Heart left ventricle (tissue), 16 donors: ENCODE measurements at regions not wholly inside any gene's neighbourhood (a gene's known extent, or its start where the extent isn't known, plus 50 kb on each side); places are given as distances from the start of the nearest gene placed in this dataset.

Experiments
- ATAC-seq, 4 donors: fragments of 200-7000 bp; cut with Tn5 transposase; one replicate each; pipeline ENCODE4 v1.9.1; 2020 to 2022; ENCODE audit warnings: moderate library complexity in 4 of 4, mild to moderate bottlenecking in 3 of 4, moderate number of reproducible peaks in 1 of 4
- DNase-seq, 5 donors: peaks; one replicate each; pipeline ENCODE4 v3.0.0-alpha.2; 2020
- H3K27ac ChIP-seq, 12 donors: fragments of 200-600 bp; sonication (generic) in 4 of 12; one replicate each; pipeline versions ENCODE4 v1.5.0 to v1.8.0; 2016 to 2022; ENCODE audit warnings: mild to moderate bottlenecking in 2 of 12
- H3K27me3 ChIP-seq, 9 donors: fragments of 200-600 bp; sonication (generic) in 2 of 9; one replicate each; pipeline versions ENCODE4 v1.5.1 to v1.8.0; 2016 to 2022; ENCODE audit warnings: mild to moderate bottlenecking in 3 of 9
- H3K36me3 ChIP-seq, 9 donors: fragments of 200-600 bp; sonication (generic) in 2 of 9; one replicate each; pipeline versions ENCODE4 v1.5.0 to v1.8.0; 2018 to 2022; ENCODE audit warnings: mild to moderate bottlenecking in 2 of 9
- H3K4me1 ChIP-seq, 12 donors: fragments of 200-600 bp; sonication (generic) in 4 of 12; one replicate each; pipeline versions ENCODE4 v1.5.0 to v1.8.0; 2016 to 2022; ENCODE audit warnings: mild to moderate bottlenecking in 3 of 12
- H3K4me3 ChIP-seq, 12 donors: fragments of 200-600 bp; sonication (generic) in 4 of 12; one replicate each; pipeline versions ENCODE4 v1.5.0 to v1.8.0; 2017 to 2022; ENCODE audit warnings: mild to moderate bottlenecking in 9 of 12, moderate library complexity in 4 of 12
- H3K9me3 ChIP-seq, 12 donors: fragments of 200-600 bp; sonication (generic) in 4 of 12; one replicate each; pipeline versions ENCODE4 v1.5.0 to v1.8.0; 2016 to 2022; ENCODE audit warnings: mild to moderate bottlenecking in 1 of 12
- CTCF ChIP-seq, 12 donors: fragments of 200-600 bp; sonication (generic) in 4 of 12; IDR thresholded peaks; one replicate each; pipeline versions ENCODE4 v1.5.0 to v1.8.0; 2018 to 2022; ENCODE audit warnings: antibody characterized with exemption in 12 of 12, mild to moderate bottlenecking in 5 of 12
- POLR2A ChIP-seq, 2 donors: fragments of 450-650 bp; IDR thresholded peaks; one replicate each; pipeline ENCODE4 v1.6.1; 2017; ENCODE audit warnings: antibody characterized with exemption in 2 of 2, mild to moderate bottlenecking in 2 of 2, moderate library complexity in 2 of 2
- WGBS, 4 donors: extraction: QIAGEN DNeasy Blood & Tissue Kit in 2 of 4; methylation state at CpG; one replicate each; pipeline versions ENCODE4 v1.1.5 to v1.1.7; 2013 to 2018; 5-methylcytosine and 5-hydroxymethylcytosine counted together
- intact Hi-C, 10 donors: fragments of 100-400 bp; cut with DNase I; formaldehyde crosslinking; loops; one replicate each; pipeline versions ENCODE4 v1.11.1 to v1.14.2; 2022
- donor health status: ischemic (EF 13 %, LVEDD 7.1; RV severe dilation, severe dysfunction).
- donor health status: healthy with polysubstance abuse.
- donor health status: DM: no; HTN: yes; CAD: no.
- donor health status: DM: no; HTN: no; CAD: no.
- donor health status: ischemic (EF 25% LVEDD 6.9; RV normal size, moderate dysfunction).
- donor health status: ischemic (EF 25% LVEDD 5.7; RV mildly dilated, moderate dysfunction).
- donor health status: healthy.
- donor health status: DM: yes; HTN: yes; CAD: no.
- donor health status: ischemic (EF 35%, LVEDD 5.7; RV mildly dilated, moderate dysfunction).
- donor health status: nonischemic (EF 11% LVEDD 7.7; RV severe dilation, severe dysfunction).
- donor health status: DM: yes; HTN: yes; CAD: no.
- donor health status: PGD.
- donor health status: ischemic (EF 29% LVEDD 5.4; RV normal size, mild dysfunction).
- donor health status: nonischemic (EF 23%, LVEDD 6.1; RV moderate dilation, normal function).

- WGBS, 4 donors, result 73 to 82% (median 77%) methylated on average over 1 of the region's 1 CpG
- no peak overlapping the region for H3K4me3 ChIP-seq
- ATAC-seq, result no peak
- TF ChIP-seq CTCF (IDR thresholded peaks at IDR 0.05) (no peak), POLR2A (IDR thresholded peaks at IDR 0.05) (no peak)
- H3K27ac ChIP-seq, result no peak overlapping the region
- no peak for DNase-seq
- intact Hi-C loops, result no loop called here
- H3K27me3 ChIP-seq, result no peaks in the 10 kb centered on the region
- H3K9me3 ChIP-seq, result no peaks in the 10 kb centered on the region
- no peaks in the 10 kb centered on the region for H3K36me3 ChIP-seq
- no peaks in the 10 kb centered on the region for H3K4me1 ChIP-seq
These were observed 850.0 kb downstream of the DIPK2A start for GRCh38 chr3:144821583-144821982.

- no peak for DNase-seq
- TF ChIP-seq CTCF (IDR thresholded peaks at IDR 0.05) (no peak), POLR2A (IDR thresholded peaks at IDR 0.05) (no peak)
- Histone ChIP-seq H3K4me3 (no peak overlapping the region), H3K27ac (no peak overlapping the region), H3K27me3 (no peaks in the 10 kb centered on the region), H3K36me3 (no peaks in the 10 kb centered on the region), H3K4me1 (no peaks in the 10 kb centered on the region), H3K9me3 (no peaks in the 10 kb centered on the region)
- no peak for ATAC-seq
- intact Hi-C loops, result no loop called here
These were observed 851.0 kb downstream of the DIPK2A start for GRCh38 chr3:144822671-144823070.

- DNase-seq, result no peak
- no peaks in the 10 kb centered on the region for H3K4me1 ChIP-seq
- H3K27me3 ChIP-seq, result no peaks in the 10 kb centered on the region
- H3K36me3 ChIP-seq, result no peaks in the 10 kb centered on the region
- no peak overlapping the region for H3K4me3 ChIP-seq
- H3K9me3 ChIP-seq, result peaks cover 0 to 8% (median 0%) of the 10 kb centered on the region in 12 donors
- H3K27ac ChIP-seq, result no peak overlapping the region
- intact Hi-C loops, result no loop called here
- ATAC-seq, result no peak
- TF ChIP-seq CTCF (IDR thresholded peaks at IDR 0.05) (no peak), POLR2A (IDR thresholded peaks at IDR 0.05) (no peak)
These were observed 860.5 kb downstream of the DIPK2A start for GRCh38 chr3:144831955-144832716.

- DNase-seq (no peak), ATAC-seq (no peak)
- H3K27ac ChIP-seq, result no peak overlapping the region
- no peaks in the 10 kb centered on the region for H3K36me3 ChIP-seq
- H3K4me3 ChIP-seq, result no peak overlapping the region
- TF ChIP-seq CTCF (IDR thresholded peaks at IDR 0.05) (no peak), POLR2A (IDR thresholded peaks at IDR 0.05) (no peak)
- H3K27me3 ChIP-seq, result no peaks in the 10 kb centered on the region
- peaks cover 0 to 29% (median 0%) of the 10 kb centered on the region in 12 donors for H3K9me3 ChIP-seq
- H3K4me1 ChIP-seq, result no peaks in the 10 kb centered on the region
- 75 to 89% (median 78%) methylated on average over 2 of the region's 2 CpGs for WGBS, 4 donors
- intact Hi-C loops, result no loop called here
These were observed 868.4 kb downstream of the DIPK2A start for GRCh38 chr3:144839991-144840390.
